A549 (cell line): ENCODE measurements at regions not wholly inside any gene's neighbourhood (a gene's known extent, or its start where the extent isn't known, plus 50 kb on each side); places are given as distances from the start of the nearest gene placed in this dataset.

Experiments used
- JUN ChIP-seq, 2 experiments: fragments of >200 bp; sonication (Bioruptor Twin); formaldehyde crosslinking; IDR thresholded peaks; 2 replicates in 1 of 2; 3 replicates in 1 of 2; pipeline ENCODE4 v1.6.1; 2016 to 2017
- JUNB ChIP-seq: fragments of >200 bp; sonication (Bioruptor Twin); formaldehyde crosslinking; IDR thresholded peaks from 2 replicates; pipeline ENCODE4 v1.6.1; 2016
- MAFK ChIP-seq: fragments of 450-650 bp; IDR thresholded peaks from 2 replicates; pipeline ENCODE4 v1.6.1; 2014; ENCODE audit not compliant: partially characterized antibody
- POLR2A ChIP-seq: IDR thresholded peaks from 2 replicates; pipeline ENCODE4 v1.6.1; 2012; ENCODE audit warnings: mild to moderate bottlenecking, low read length
- RFX5 ChIP-seq: fragments of 450-650 bp; IDR thresholded peaks from 2 replicates; pipeline ENCODE4 v1.7.1; 2014; ENCODE audit warnings: antibody characterized with exemption, mild to moderate bottlenecking, moderate library complexity
- SMC3 ChIP-seq: fragments of >200 bp; sonication (Bioruptor Twin); formaldehyde crosslinking; IDR thresholded peaks from 3 replicates; pipeline ENCODE4 v1.6.1; 2018; ENCODE audit warnings: inconsistent platforms
- TF ChIP-seq, protein P1 (sequence below): fragments of >200 bp; sonication (Bioruptor Twin); formaldehyde crosslinking; IDR thresholded peaks from 3 replicates; pipeline ENCODE4 v1.5.1; 2016
- TF ChIP-seq, protein P2 (sequence below): fragments of 450-650 bp; IDR thresholded peaks from 2 replicates; pipeline ENCODE4 v1.6.1; 2014; ENCODE audit warnings: antibody characterized with exemption
- TF ChIP-seq, protein P3 (sequence below): fragments of 200-600 bp; sonication (generic); IDR thresholded peaks from 2 replicates; pipeline ENCODE4 v1.6.1; 2016; ENCODE audit warnings: antibody characterized with exemption, mild to moderate bottlenecking, moderate library complexity
- TF ChIP-seq, protein P4 (sequence below): IDR thresholded peaks from 2 replicates; pipeline ENCODE4 v1.6.1; 2012

DNA sequence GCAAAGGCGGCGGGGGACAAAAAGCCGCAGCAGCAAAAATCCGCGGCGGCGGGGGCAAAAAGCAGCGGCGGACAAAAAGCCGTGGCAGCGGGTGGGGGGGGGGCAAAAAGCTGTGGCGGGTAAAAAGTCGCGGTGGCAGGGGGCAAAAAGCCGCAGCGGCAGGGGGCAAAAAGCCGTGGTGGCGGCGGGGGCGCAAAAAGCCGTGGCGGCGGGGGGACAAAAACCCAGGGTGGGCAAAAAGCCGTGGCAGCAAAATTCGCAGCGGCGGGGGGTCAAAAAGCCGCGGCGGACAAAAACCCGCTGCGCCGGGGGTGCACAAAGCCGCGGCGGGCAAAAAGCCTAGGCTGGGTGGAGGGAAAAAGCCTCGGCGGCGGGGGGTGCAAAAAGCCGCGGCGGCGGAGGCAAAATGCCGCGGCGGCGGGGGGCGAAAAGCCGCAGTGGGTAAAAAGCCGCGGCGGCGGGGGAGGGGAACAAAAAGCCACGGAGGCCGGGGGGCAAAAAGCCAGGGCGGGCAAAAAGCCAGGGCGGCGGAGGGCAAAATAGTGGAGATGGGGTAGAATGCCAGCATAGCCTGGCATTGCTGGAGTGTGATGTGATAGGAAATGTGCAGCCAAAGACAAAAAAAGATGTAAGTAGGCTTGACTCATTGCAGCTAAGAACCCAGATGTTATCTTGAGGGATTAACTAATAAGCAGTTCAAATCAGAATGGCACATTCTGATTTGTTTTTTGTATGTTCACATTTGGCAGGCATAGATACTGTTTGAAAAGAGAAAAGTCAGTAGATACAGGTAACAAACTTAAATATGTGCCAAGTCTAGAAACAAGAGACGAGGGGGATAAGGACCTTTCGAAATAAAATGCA lies 1076.3 kb downstream of the RPIA start:
- TF ChIP-seq JUN (IDR thresholded peaks at IDR 0.05): no peak
- TF ChIP-seq, protein P1, sequence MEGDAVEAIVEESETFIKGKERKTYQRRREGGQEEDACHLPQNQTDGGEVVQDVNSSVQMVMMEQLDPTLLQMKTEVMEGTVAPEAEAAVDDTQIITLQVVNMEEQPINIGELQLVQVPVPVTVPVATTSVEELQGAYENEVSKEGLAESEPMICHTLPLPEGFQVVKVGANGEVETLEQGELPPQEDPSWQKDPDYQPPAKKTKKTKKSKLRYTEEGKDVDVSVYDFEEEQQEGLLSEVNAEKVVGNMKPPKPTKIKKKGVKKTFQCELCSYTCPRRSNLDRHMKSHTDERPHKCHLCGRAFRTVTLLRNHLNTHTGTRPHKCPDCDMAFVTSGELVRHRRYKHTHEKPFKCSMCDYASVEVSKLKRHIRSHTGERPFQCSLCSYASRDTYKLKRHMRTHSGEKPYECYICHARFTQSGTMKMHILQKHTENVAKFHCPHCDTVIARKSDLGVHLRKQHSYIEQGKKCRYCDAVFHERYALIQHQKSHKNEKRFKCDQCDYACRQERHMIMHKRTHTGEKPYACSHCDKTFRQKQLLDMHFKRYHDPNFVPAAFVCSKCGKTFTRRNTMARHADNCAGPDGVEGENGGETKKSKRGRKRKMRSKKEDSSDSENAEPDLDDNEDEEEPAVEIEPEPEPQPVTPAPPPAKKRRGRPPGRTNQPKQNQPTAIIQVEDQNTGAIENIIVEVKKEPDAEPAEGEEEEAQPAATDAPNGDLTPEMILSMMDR: no peak
- TF ChIP-seq, protein P2, sequence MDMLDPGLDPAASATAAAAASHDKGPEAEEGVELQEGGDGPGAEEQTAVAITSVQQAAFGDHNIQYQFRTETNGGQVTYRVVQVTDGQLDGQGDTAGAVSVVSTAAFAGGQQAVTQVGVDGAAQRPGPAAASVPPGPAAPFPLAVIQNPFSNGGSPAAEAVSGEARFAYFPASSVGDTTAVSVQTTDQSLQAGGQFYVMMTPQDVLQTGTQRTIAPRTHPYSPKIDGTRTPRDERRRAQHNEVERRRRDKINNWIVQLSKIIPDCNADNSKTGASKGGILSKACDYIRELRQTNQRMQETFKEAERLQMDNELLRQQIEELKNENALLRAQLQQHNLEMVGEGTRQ: no peak
- no peak for TF ChIP-seq POLR2A
- TF ChIP-seq SMC3: no peak
- TF ChIP-seq MAFK: no peak
- no peak for TF ChIP-seq RFX5
- TF ChIP-seq, protein P3, sequence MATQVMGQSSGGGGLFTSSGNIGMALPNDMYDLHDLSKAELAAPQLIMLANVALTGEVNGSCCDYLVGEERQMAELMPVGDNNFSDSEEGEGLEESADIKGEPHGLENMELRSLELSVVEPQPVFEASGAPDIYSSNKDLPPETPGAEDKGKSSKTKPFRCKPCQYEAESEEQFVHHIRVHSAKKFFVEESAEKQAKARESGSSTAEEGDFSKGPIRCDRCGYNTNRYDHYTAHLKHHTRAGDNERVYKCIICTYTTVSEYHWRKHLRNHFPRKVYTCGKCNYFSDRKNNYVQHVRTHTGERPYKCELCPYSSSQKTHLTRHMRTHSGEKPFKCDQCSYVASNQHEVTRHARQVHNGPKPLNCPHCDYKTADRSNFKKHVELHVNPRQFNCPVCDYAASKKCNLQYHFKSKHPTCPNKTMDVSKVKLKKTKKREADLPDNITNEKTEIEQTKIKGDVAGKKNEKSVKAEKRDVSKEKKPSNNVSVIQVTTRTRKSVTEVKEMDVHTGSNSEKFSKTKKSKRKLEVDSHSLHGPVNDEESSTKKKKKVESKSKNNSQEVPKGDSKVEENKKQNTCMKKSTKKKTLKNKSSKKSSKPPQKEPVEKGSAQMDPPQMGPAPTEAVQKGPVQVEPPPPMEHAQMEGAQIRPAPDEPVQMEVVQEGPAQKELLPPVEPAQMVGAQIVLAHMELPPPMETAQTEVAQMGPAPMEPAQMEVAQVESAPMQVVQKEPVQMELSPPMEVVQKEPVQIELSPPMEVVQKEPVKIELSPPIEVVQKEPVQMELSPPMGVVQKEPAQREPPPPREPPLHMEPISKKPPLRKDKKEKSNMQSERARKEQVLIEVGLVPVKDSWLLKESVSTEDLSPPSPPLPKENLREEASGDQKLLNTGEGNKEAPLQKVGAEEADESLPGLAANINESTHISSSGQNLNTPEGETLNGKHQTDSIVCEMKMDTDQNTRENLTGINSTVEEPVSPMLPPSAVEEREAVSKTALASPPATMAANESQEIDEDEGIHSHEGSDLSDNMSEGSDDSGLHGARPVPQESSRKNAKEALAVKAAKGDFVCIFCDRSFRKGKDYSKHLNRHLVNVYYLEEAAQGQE: no peak
- TF ChIP-seq, protein P4, sequence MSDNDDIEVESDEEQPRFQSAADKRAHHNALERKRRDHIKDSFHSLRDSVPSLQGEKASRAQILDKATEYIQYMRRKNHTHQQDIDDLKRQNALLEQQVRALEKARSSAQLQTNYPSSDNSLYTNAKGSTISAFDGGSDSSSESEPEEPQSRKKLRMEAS: no peak
- TF ChIP-seq JUNB: no peak
